DMS114 treated with DMSO at 0.1 percent for 48 hours (cell line): ENCODE measurements at regions not wholly inside any gene's neighbourhood (a gene's known extent, or its start where the extent isn't known, plus 50 kb on each side); places are given as distances from the start of the nearest gene placed in this dataset.

ENCODE experiments used
- DNase-seq: peaks from one replicate; lab custom pipeline; 2025; ENCODE audit not compliant: unreplicated experiment; lab: John Stamatoyannopoulos, UW

GRCh38 chr2:60168247-60168646, 385.2 kb downstream of the BCL11A start:
- no peak for DNase-seq

DNA sequence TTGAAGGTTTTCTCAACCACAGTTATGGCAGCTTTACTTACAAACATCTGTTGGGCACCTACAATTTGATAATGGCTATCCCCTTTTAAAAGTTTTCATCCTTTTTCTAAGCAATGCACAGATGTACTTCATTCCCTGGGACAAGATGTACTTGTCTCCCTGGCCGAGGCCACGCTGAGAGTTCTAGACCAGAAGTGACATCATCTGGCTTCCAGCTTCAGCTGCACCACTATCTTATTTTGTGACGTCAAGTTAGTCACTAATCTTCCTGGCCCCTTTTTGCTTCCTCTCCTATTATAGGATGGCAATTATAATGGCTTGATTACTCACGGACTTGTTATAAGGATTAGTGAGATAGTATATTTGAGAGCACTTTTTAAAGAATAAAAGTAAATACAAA, 386.4 kb downstream of the BCL11A start:
- no peak for DNase-seq

DNA sequence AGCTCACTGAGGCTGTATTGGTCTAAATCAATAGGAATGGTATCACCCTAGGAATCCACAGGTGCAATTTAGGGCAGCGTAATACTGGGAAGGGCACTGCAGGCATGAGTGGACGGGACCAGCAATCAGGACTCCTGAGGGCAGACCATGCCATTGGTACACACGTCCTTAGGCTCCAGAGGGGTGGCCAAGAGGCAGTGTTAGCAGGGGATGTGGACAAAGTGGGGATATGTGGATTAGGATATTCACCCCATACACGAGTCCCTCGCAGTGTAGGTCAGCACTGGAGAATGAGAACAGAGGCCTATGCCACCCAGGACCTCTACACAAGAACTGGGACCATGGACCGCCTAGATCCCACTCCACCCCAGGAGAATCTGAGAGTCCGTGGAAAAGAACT, 389.8 kb downstream of the BCL11A start:
- no peak for DNase-seq

DNA sequence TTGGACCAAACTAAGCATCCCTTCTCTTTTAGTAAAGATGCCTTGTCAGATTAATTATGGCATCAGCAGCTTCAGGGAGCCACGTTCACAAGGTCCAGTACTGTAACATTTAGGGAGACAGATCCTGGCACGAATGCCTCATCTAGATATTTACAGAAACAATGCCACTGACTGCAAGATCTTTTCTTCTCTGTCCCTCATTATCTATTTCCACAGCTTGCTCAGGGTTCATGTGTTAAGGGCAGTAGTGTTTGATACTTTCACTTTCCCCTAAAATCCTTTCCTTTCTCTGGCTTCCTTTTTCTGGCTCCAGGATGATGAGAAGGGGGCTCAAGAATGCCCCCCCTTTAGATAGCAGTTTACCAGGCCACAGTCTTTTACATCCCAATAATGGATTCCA, 393.9 kb downstream of the BCL11A start:
- DNase-seq = no peak

DNA sequence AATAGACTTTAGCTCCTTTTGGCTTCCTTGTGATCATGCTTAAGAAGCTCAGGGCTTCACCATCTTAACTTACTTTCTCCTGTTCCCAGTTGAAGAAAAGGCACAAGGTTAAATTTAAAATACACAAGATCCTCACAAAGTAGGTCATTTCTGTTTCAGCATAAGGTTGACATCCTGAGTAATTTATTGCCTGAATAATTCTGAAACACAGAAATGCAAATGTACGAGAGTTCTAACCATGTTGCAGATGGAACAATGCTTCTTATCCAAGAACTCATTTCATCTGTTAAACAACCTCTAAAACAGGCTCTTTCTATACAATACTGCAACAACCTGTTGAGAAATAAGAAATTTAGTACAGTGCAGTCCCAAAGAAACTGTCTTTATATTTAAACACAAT, 395.2 kb downstream of the BCL11A start:
- no peak for DNase-seq

DNA sequence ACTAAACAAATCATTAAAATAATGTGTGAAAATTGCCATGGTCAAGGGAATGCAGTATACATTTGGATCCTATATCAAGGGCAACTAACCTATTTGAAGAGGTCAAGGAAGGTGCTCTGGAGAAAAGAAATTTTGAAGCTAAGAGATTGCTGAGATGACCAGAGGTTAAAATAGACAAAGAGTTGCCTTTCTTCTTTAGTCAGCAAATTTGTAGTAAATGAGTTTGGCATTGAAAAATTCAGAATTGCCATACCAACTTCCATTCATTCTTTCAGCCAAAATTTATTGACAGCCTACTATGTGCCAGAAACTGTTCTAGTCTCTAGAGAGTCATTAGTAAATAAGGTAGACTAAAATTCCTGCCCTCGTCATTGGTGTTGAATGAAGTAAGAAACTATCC, 396.2 kb downstream of the BCL11A start:
- DNase-seq = no peak

DNA sequence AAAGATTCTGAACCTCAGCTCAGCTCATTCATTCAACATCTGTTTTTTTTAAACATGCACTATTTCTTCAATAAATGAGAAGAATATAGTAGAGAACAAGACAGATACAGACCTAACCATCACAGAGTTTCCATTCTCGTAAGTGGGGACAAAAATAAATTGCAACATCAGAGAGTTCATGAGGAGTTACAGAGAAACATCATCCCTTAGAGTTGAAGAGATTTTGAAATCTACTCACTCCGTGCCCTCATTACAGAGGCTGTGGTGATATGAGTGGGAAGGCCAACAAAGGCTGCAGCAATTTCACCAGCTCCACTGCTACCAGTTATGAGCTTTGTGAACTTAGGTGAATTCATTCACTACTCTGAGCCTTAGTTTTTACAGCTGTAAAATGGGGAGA, 399.3 kb downstream of the BCL11A start:
- DNase-seq = no peak

GRCh38 chr2:60152226-60152833, 401.1 kb downstream of the BCL11A start:
- no peak for DNase-seq

GRCh38 chr2:60149176-60149575, 404.3 kb downstream of the BCL11A start:
- no peak for DNase-seq

DNA sequence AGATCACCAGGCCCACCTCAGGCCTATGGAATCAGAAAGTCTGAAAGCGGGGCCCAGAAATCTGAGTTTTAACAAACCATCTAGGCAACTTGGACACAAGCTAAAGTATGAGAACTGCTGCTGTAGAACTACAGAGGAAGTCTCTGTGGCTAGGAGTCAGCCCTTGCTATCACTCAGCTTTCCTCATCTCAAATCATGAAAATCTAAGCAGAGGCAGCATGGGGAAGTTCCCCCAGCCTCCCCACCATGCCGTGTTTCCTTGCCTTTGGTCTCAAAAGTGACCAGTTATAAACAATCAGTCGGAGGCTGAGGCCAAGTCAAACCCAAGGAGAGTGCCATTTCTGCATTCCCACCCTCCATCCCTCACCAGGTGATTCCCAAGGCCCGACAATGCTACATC, 404.7 kb downstream of the BCL11A start:
- DNase-seq = no peak

- no peak for DNase-seq
Measured at GRCh38 chr2:60140185-60140584, 413.3 kb downstream of the BCL11A start.

GRCh38 chr2:60136913-60137312, 416.5 kb downstream of the BCL11A start:
- no peak for DNase-seq

- no peak for DNase-seq
Measured at GRCh38 chr2:60127191-60127590, 426.3 kb downstream of the BCL11A start.

GRCh38 chr2:60125611-60126426, 427.6 kb downstream of the BCL11A start:
- DNase-seq = no peak

GRCh38 chr2:60119778-60120177, 433.7 kb downstream of the BCL11A start:
- DNase-seq = no peak

GRCh38 chr2:60118917-60119316, 434.5 kb downstream of the BCL11A start:
- DNase-seq = no peak

DNA sequence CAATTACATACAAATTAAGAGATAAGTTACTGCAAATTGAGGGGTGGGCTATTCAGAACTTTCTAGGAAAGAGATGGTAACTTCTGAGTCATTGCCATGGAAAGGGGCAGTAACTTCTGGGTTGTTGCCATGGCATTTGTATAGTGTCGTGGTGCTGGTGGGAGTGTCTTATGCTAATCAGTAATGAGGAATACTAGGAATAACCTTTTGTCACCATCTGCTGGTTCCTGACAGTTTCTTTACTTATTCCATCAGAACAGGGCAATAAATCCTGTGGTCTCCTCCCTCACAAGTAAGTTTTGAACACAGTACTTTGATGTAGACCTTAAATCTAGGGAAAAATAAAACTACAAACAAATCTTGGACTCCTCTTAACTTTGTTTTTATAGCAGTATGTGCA, 435.4 kb downstream of the BCL11A start:
- DNase-seq = no peak

DNA sequence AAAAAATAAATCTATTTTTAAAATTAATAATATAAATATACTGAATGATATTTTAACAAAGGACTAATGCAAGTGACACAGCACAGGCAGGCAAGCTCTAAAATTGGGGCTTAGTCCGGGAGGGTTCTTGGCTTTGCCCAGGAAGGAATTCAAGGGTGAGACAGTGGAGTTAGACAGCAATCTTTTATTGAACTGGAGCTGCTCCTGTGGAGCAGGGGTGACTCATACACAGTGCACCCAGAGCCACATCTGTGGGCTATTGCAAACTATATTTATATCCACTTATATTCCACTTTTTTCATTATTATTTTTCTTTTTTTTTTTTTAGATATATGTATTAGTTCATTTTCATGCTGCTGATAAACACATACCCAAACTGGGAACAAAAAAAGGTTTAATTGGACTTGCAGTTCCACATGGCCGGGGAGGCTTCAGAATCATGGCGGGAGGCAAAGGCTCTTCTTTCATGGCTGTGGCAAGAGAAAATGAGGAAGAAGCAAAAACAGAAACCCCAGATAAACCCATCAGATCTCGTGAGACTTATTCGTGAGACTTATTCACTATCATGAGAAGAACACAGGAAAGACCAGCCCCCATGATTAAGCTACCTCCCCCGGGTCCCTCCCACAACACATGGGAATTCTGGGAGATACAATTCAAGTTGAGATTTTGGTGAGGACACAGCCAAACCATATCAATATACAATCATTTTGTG, 437.1 kb downstream of the BCL11A start:
- no peak for DNase-seq

DNA sequence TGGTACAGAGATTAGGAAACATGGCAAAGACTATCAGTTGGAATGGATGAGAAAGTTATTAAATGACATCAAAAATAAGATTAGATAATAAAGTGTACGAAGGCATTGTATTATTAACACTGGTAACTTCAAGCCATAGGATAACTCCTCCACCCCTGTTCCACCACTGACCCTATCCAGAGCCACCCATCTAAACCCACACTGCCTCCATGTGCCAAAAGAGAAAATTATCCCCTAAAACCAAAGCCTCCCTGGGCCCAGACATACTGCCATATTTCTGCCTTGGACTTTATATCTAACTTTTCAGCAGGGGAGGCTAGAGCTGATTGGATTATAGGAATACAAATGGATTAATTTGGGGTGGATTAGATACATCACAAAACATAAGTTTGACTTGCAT, 443.7 kb downstream of the BCL11A start:
- no peak for DNase-seq

DNA sequence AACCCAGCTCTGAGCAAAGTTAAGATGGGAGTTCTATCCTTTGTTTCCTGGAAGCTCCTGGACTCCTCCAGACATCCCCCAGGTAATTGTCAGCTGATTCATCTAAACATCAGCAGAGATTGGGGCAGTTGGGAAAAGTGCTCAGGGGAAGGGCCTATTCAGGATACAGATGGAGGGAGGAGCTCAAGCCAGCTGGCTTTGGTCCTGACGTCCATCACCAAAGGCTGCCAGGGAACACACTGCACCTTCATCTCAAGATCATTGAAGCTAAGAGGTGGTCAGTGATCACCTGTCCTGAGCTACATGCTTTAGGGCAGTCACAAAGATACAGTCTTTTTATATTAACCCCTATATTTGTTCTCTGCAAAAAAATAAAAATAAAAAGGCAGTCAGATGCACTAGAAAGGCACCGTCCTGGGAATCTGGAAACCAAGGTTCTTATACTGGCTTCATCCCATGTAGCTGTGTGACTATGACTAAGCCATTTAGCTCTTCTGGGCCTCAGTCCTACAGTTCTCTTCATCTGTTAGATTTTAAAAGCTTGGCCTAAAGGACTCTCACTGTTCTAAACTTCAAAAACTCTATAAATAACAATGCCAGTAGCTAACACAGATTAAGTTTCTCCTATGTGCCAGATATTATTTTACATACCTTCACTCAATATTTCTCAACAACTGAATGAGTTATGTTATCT, 446.5 kb downstream of the BCL11A start:
- no peak for DNase-seq

- no peak for DNase-seq
Measured at GRCh38 chr2:60105906-60106305, 447.5 kb downstream of the BCL11A start.
